ENCODE measurements at regions not wholly inside any gene's neighbourhood (a gene's known extent, or its start where the extent isn't known, plus 50 kb on each side); places are given as distances from the start of the nearest gene placed in this dataset.

DNA sequence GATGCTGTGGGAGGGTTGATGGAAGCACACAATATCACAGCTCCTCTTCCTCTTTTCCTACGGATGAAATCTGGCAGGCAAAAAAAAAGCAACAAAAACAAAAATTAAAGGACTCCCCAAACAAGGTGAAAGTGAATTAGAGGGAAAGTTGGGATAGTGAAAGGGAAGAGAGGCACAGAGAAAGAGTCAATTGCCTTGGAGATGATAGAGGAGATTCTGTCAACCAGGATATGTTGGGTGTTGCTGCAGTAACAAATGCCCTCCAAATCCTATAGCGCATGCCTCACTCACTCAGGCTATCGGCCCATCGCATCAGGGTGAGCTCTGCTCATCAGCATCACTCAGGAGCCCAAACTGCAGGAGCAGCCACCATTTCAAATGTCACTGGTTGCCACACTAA is 119.1 kb downstream of the DLEU7 start:
- TF ChIP-seq, protein P1, sequence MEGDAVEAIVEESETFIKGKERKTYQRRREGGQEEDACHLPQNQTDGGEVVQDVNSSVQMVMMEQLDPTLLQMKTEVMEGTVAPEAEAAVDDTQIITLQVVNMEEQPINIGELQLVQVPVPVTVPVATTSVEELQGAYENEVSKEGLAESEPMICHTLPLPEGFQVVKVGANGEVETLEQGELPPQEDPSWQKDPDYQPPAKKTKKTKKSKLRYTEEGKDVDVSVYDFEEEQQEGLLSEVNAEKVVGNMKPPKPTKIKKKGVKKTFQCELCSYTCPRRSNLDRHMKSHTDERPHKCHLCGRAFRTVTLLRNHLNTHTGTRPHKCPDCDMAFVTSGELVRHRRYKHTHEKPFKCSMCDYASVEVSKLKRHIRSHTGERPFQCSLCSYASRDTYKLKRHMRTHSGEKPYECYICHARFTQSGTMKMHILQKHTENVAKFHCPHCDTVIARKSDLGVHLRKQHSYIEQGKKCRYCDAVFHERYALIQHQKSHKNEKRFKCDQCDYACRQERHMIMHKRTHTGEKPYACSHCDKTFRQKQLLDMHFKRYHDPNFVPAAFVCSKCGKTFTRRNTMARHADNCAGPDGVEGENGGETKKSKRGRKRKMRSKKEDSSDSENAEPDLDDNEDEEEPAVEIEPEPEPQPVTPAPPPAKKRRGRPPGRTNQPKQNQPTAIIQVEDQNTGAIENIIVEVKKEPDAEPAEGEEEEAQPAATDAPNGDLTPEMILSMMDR (IDR thresholded peaks at IDR 0.05) = no peak
- TF ChIP-seq POLR2A (IDR thresholded peaks at IDR 0.05) (no peak), POLR2AphosphoS5 (IDR thresholded peaks at IDR 0.05) (no peak)
